Stimulated activated CD4-positive, alpha-beta T cell treated with anti-CD3 and anti-CD28 coated beads, TNF-alpha, amount 100 ng/mL, for 24 hours (primary cell): ENCODE measurements at regions not wholly inside any gene's neighbourhood (a gene's known extent, or its start where the extent isn't known, plus 50 kb on each side); places are given as distances from the start of the nearest gene placed in this dataset.

ENCODE experiments used
- DNase-seq, 3 experiments: peaks; one replicate each; pipeline ENCODE4 v3.0.0-alpha.2; 2020; ENCODE audit warnings: low read depth in 3 of 3

- no peak for DNase-seq
Observed at GRCh38 chr15:97473627-97474026, 486.9 kb upstream of the ARRDC4 start.

- DNase-seq, result no peak
Observed at GRCh38 chr15:97479957-97480356, 480.5 kb upstream of the ARRDC4 start.

GRCh38 chr15:97482521-97482920 is 478.0 kb upstream of the ARRDC4 start:
- no peak for DNase-seq

GRCh38 chr15:97483232-97483631 is 477.3 kb upstream of the ARRDC4 start:
- DNase-seq, result no peak

GRCh38 chr15:97490429-97490828 is 470.1 kb upstream of the ARRDC4 start:
- no peak for DNase-seq

GRCh38 chr15:97501291-97501690 is 459.2 kb upstream of the ARRDC4 start:
- no peak for DNase-seq

- DNase-seq, result no peak
Observed at GRCh38 chr15:97502038-97502437, 458.5 kb upstream of the ARRDC4 start.

GRCh38 chr15:97504031-97504792 is 456.3 kb upstream of the ARRDC4 start:
- no peak for DNase-seq

- no peak for DNase-seq
Observed at GRCh38 chr15:97517737-97518136, 442.8 kb upstream of the ARRDC4 start.

- no peak for DNase-seq
Observed at GRCh38 chr15:97520689-97521088, 439.8 kb upstream of the ARRDC4 start.

GRCh38 chr15:97521381-97522285 is 438.9 kb upstream of the ARRDC4 start:
- DNase-seq, result no peak

- no peak for DNase-seq
Observed at GRCh38 chr15:97522347-97522746, 438.2 kb upstream of the ARRDC4 start.

- DNase-seq, result no peak
Observed at GRCh38 chr15:97525809-97526208, 434.7 kb upstream of the ARRDC4 start.

- DNase-seq, result no peak
Observed at GRCh38 chr15:97528238-97528637, 432.3 kb upstream of the ARRDC4 start.

- DNase-seq, result no peak
Observed at GRCh38 chr15:97545799-97546198, 414.7 kb upstream of the ARRDC4 start.

- DNase-seq, result no peak
Observed at GRCh38 chr15:97547381-97547780, 413.1 kb upstream of the ARRDC4 start.

GRCh38 chr15:97561529-97561928 is 399.0 kb upstream of the ARRDC4 start:
- no peak for DNase-seq

GRCh38 chr15:97563516-97563915 is 397.0 kb upstream of the ARRDC4 start:
- DNase-seq, result no peak

- DNase-seq, result no peak
Observed at GRCh38 chr15:97566961-97567360, 393.5 kb upstream of the ARRDC4 start.

GRCh38 chr15:97567411-97567810 is 393.1 kb upstream of the ARRDC4 start:
- DNase-seq, result no peak

- DNase-seq, result no peak
Observed at GRCh38 chr15:97576929-97577645, 383.4 kb upstream of the ARRDC4 start.

GRCh38 chr15:97585408-97585807 is 375.1 kb upstream of the ARRDC4 start:
- no peak for DNase-seq
